ENCODE measurements at regions not wholly inside any gene's neighbourhood (a gene's known extent, or its start where the extent isn't known, plus 50 kb on each side); places are given as distances from the start of the nearest gene placed in this dataset.

- no peak overlapping the region for H3K27ac ChIP-seq (ENCODE audit: low read depth, low read length)
- H3K36me3 ChIP-seq (ENCODE audit: control insufficient read depth, insufficient read depth, low read length), result no peaks in the 10 kb centered on the region
- no peaks in the 10 kb centered on the region for H3K27me3 ChIP-seq (ENCODE audit: control insufficient read depth, insufficient read depth, low read length)
- H3K4me1 ChIP-seq (ENCODE audit: control insufficient read depth, insufficient read depth, low read length), result no peaks in the 10 kb centered on the region
- no peak overlapping the region for H3K4me3 ChIP-seq (ENCODE audit: low read length)
- H3K9ac ChIP-seq (ENCODE audit: low read length), result no peak overlapping the region
These were observed 320.9 kb upstream of the CITED2 start for GRCh38 chr6:139695361-139695760.

GRCh38 chr6:139693735-139694134 lies 319.3 kb upstream of the CITED2 start:
- Histone ChIP-seq H3K27ac (ENCODE audit: low read depth, low read length) (no peak overlapping the region), H3K9ac (ENCODE audit: low read length) (no peak overlapping the region), H3K4me3 (ENCODE audit: low read length) (no peak overlapping the region), H3K4me1 (ENCODE audit: control insufficient read depth, insufficient read depth, low read length) (no peaks in the 10 kb centered on the region), H3K27me3 (ENCODE audit: control insufficient read depth, insufficient read depth, low read length) (no peaks in the 10 kb centered on the region), H3K36me3 (ENCODE audit: control insufficient read depth, insufficient read depth, low read length) (no peaks in the 10 kb centered on the region)

- no peaks in the 10 kb centered on the region for H3K27me3 ChIP-seq (ENCODE audit: control insufficient read depth, insufficient read depth, low read length)
These were observed 315.6 kb upstream of the CITED2 start for GRCh38 chr6:139690007-139690406.

GRCh38 chr6:139687055-139687454 lies 312.6 kb upstream of the CITED2 start:
- Histone ChIP-seq H3K36me3 (ENCODE audit: control insufficient read depth, insufficient read depth, low read length) (no peaks in the 10 kb centered on the region), H3K9ac (ENCODE audit: low read length) (no peak overlapping the region), H3K27me3 (ENCODE audit: control insufficient read depth, insufficient read depth, low read length) (no peaks in the 10 kb centered on the region), H3K4me1 (ENCODE audit: control insufficient read depth, insufficient read depth, low read length) (no peaks in the 10 kb centered on the region), H3K27ac (ENCODE audit: low read depth, low read length) (no peak overlapping the region), H3K4me3 (ENCODE audit: low read length) (no peak overlapping the region)

More at GRCh38 chr6:139690007-139690406, 315.6 kb upstream of the CITED2 start:
- no peaks in the 10 kb centered on the region for H3K36me3 ChIP-seq (ENCODE audit: control insufficient read depth, insufficient read depth, low read length)
- H3K27ac ChIP-seq (ENCODE audit: low read depth, low read length), result no peak overlapping the region
- H3K9ac ChIP-seq (ENCODE audit: low read length), result no peak overlapping the region
- no peak overlapping the region for H3K4me3 ChIP-seq (ENCODE audit: low read length)
- H3K4me1 ChIP-seq (ENCODE audit: control insufficient read depth, insufficient read depth, low read length), result no peaks in the 10 kb centered on the region

GRCh38 chr6:139686308-139686707 lies 311.9 kb upstream of the CITED2 start:
- no peak overlapping the region for H3K4me3 ChIP-seq (ENCODE audit: low read length)
- H3K27me3 ChIP-seq (ENCODE audit: control insufficient read depth, insufficient read depth, low read length), result no peaks in the 10 kb centered on the region
- no peak overlapping the region for H3K9ac ChIP-seq (ENCODE audit: low read length)
- no peak overlapping the region for H3K27ac ChIP-seq (ENCODE audit: low read depth, low read length)
- H3K36me3 ChIP-seq (ENCODE audit: control insufficient read depth, insufficient read depth, low read length), result no peaks in the 10 kb centered on the region
- no peaks in the 10 kb centered on the region for H3K4me1 ChIP-seq (ENCODE audit: control insufficient read depth, insufficient read depth, low read length)

- H3K4me3 ChIP-seq (ENCODE audit: low read length), result no peak overlapping the region
- no peak overlapping the region for H3K9ac ChIP-seq (ENCODE audit: low read length)
- no peaks in the 10 kb centered on the region for H3K36me3 ChIP-seq (ENCODE audit: control insufficient read depth, insufficient read depth, low read length)
- H3K27me3 ChIP-seq (ENCODE audit: control insufficient read depth, insufficient read depth, low read length), result no peaks in the 10 kb centered on the region
- H3K4me1 ChIP-seq (ENCODE audit: control insufficient read depth, insufficient read depth, low read length), result no peaks in the 10 kb centered on the region
- no peak overlapping the region for H3K27ac ChIP-seq (ENCODE audit: low read depth, low read length)
These were observed 310.6 kb upstream of the CITED2 start for GRCh38 chr6:139685009-139685408.

- H3K27ac ChIP-seq (ENCODE audit: low read depth, low read length), result no peak overlapping the region
- H3K36me3 ChIP-seq (ENCODE audit: control insufficient read depth, insufficient read depth, low read length), result no peaks in the 10 kb centered on the region
- peaks cover 6% of the 10 kb centered on the region for H3K4me1 ChIP-seq (ENCODE audit: control insufficient read depth, insufficient read depth, low read length)
- H3K4me3 ChIP-seq (ENCODE audit: low read length), result no peak overlapping the region
- no peaks in the 10 kb centered on the region for H3K27me3 ChIP-seq (ENCODE audit: control insufficient read depth, insufficient read depth, low read length)
- H3K9ac ChIP-seq (ENCODE audit: low read length), result no peak overlapping the region
These were observed 306.4 kb upstream of the CITED2 start for GRCh38 chr6:139680819-139681218.

- Histone ChIP-seq H3K27ac (ENCODE audit: low read depth, low read length) (no peak overlapping the region), H3K9ac (ENCODE audit: low read length) (no peak overlapping the region), H3K4me1 (ENCODE audit: control insufficient read depth, insufficient read depth, low read length) (peaks cover 6% of the 10 kb centered on the region), H3K4me3 (ENCODE audit: low read length) (no peak overlapping the region), H3K27me3 (ENCODE audit: control insufficient read depth, insufficient read depth, low read length) (no peaks in the 10 kb centered on the region), H3K36me3 (ENCODE audit: control insufficient read depth, insufficient read depth, low read length) (no peaks in the 10 kb centered on the region)
These were observed 305.2 kb upstream of the CITED2 start for GRCh38 chr6:139679516-139680179.

- no peaks in the 10 kb centered on the region for H3K36me3 ChIP-seq (ENCODE audit: control insufficient read depth, insufficient read depth, low read length)
- H3K27ac ChIP-seq (ENCODE audit: low read depth, low read length), result no peak overlapping the region
- no peak overlapping the region for H3K4me3 ChIP-seq (ENCODE audit: low read length)
- peaks cover 6% of the 10 kb centered on the region for H3K4me1 ChIP-seq (ENCODE audit: control insufficient read depth, insufficient read depth, low read length)
- H3K9ac ChIP-seq (ENCODE audit: low read length), result no peak overlapping the region
- no peaks in the 10 kb centered on the region for H3K27me3 ChIP-seq (ENCODE audit: control insufficient read depth, insufficient read depth, low read length)
These were observed 302.3 kb upstream of the CITED2 start for GRCh38 chr6:139676718-139677117.

- H3K27ac ChIP-seq (ENCODE audit: low read depth, low read length), result no peak overlapping the region
- H3K27me3 ChIP-seq (ENCODE audit: control insufficient read depth, insufficient read depth, low read length), result no peaks in the 10 kb centered on the region
- H3K4me1 ChIP-seq (ENCODE audit: control insufficient read depth, insufficient read depth, low read length), result no peaks in the 10 kb centered on the region
- no peak overlapping the region for H3K9ac ChIP-seq (ENCODE audit: low read length)
- H3K36me3 ChIP-seq (ENCODE audit: control insufficient read depth, insufficient read depth, low read length), result no peaks in the 10 kb centered on the region
- no peak overlapping the region for H3K4me3 ChIP-seq (ENCODE audit: low read length)
These were observed 291.8 kb upstream of the CITED2 start for GRCh38 chr6:139666284-139666683.

- Histone ChIP-seq H3K4me1 (ENCODE audit: control insufficient read depth, insufficient read depth, low read length) (no peaks in the 10 kb centered on the region), H3K36me3 (ENCODE audit: control insufficient read depth, insufficient read depth, low read length) (no peaks in the 10 kb centered on the region), H3K4me3 (ENCODE audit: low read length) (no peak overlapping the region), H3K9ac (ENCODE audit: low read length) (no peak overlapping the region), H3K27ac (ENCODE audit: low read depth, low read length) (no peak overlapping the region), H3K27me3 (ENCODE audit: control insufficient read depth, insufficient read depth, low read length) (no peaks in the 10 kb centered on the region)
These were observed 289.5 kb upstream of the CITED2 start for GRCh38 chr6:139663996-139664395.

- Histone ChIP-seq H3K27ac (ENCODE audit: low read depth, low read length) (no peak overlapping the region), H3K27me3 (ENCODE audit: control insufficient read depth, insufficient read depth, low read length) (no peaks in the 10 kb centered on the region), H3K4me1 (ENCODE audit: control insufficient read depth, insufficient read depth, low read length) (no peaks in the 10 kb centered on the region), H3K9ac (ENCODE audit: low read length) (no peak overlapping the region), H3K4me3 (ENCODE audit: low read length) (no peak overlapping the region), H3K36me3 (ENCODE audit: control insufficient read depth, insufficient read depth, low read length) (no peaks in the 10 kb centered on the region)
These were observed 285.3 kb upstream of the CITED2 start for GRCh38 chr6:139659711-139660110.

- Histone ChIP-seq H3K36me3 (ENCODE audit: control insufficient read depth, insufficient read depth, low read length) (no peaks in the 10 kb centered on the region), H3K27ac (ENCODE audit: low read depth, low read length) (no peak overlapping the region), H3K27me3 (ENCODE audit: control insufficient read depth, insufficient read depth, low read length) (no peaks in the 10 kb centered on the region), H3K4me1 (ENCODE audit: control insufficient read depth, insufficient read depth, low read length) (no peaks in the 10 kb centered on the region), H3K4me3 (ENCODE audit: low read length) (no peak overlapping the region), H3K9ac (ENCODE audit: low read length) (no peak overlapping the region)
These were observed 284.7 kb upstream of the CITED2 start for GRCh38 chr6:139659196-139659595.

Data from rectal smooth muscle tissue (tissue), 1 donor.